Astrocyte of the cerebellum (primary cell): ENCODE measurements at regions not wholly inside any gene's neighbourhood (a gene's known extent, or its start where the extent isn't known, plus 50 kb on each side); places are given as distances from the start of the nearest gene placed in this dataset.

Experiments used
- DNase-seq: peaks from one replicate; pipeline ENCODE4 v3.0.0-alpha.2; 2011; ENCODE audit warnings: low read depth
- H3K4me3 ChIP-seq: 2 replicates; pipeline ENCODE4 v1.5.1; 2011; ENCODE audit warnings: mild to moderate bottlenecking, low read depth, low read length, moderate library complexity
- in situ Hi-C: cut with HindIII; loops from 2 replicates; pipeline ENCODE4 v1.10.0; 2017; ENCODE audit warnings: low sequenced_read_pairs
- TF ChIP-seq, protein P1 (sequence below): IDR thresholded peaks from 2 replicates; pipeline ENCODE4 v1.5.1; 2012; ENCODE audit warnings: low read length, low read depth, moderate library complexity, mild to moderate bottlenecking; ENCODE audit errors: missing control alignments

DNA sequence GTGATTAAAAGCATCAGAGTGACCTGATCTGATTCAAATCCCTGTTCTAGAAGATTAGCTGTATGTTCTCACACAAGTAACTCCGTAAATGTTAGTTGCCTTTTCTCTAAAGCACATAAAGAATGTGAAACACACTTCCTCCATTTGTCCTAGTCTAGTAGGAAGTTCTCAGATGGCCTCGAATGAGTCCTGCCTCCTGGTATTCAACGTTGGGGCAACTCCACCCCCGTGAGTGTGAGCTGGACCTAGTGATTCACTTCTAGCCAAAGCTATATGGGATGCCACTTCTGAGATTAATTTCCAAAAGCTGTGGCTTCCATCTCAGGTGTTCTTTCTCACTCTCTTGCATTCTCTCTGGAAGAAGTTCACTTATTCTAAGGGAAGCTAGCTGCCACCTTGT is 267.6 kb downstream of the GPATCH2 start:
- TF ChIP-seq, protein P1, sequence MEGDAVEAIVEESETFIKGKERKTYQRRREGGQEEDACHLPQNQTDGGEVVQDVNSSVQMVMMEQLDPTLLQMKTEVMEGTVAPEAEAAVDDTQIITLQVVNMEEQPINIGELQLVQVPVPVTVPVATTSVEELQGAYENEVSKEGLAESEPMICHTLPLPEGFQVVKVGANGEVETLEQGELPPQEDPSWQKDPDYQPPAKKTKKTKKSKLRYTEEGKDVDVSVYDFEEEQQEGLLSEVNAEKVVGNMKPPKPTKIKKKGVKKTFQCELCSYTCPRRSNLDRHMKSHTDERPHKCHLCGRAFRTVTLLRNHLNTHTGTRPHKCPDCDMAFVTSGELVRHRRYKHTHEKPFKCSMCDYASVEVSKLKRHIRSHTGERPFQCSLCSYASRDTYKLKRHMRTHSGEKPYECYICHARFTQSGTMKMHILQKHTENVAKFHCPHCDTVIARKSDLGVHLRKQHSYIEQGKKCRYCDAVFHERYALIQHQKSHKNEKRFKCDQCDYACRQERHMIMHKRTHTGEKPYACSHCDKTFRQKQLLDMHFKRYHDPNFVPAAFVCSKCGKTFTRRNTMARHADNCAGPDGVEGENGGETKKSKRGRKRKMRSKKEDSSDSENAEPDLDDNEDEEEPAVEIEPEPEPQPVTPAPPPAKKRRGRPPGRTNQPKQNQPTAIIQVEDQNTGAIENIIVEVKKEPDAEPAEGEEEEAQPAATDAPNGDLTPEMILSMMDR, result no peak
- no peak overlapping the region for H3K4me3 ChIP-seq
- DNase-seq, result no peak
- in situ Hi-C loops, result no loop called here

GRCh38 chr1:217360510-217360909 is 270.4 kb downstream of the GPATCH2 start:
- in situ Hi-C loops, result no loop called here
- no peak for DNase-seq
- TF ChIP-seq, protein P1, result no peak
- no peak overlapping the region for H3K4me3 ChIP-seq

- TF ChIP-seq, protein P1, result no peak
- H3K4me3 ChIP-seq, result no peak overlapping the region
- DNase-seq, result no peak
- in situ Hi-C loops, result no loop called here
Observed at GRCh38 chr1:217354895-217355294, 276.0 kb downstream of the GPATCH2 start.

DNA sequence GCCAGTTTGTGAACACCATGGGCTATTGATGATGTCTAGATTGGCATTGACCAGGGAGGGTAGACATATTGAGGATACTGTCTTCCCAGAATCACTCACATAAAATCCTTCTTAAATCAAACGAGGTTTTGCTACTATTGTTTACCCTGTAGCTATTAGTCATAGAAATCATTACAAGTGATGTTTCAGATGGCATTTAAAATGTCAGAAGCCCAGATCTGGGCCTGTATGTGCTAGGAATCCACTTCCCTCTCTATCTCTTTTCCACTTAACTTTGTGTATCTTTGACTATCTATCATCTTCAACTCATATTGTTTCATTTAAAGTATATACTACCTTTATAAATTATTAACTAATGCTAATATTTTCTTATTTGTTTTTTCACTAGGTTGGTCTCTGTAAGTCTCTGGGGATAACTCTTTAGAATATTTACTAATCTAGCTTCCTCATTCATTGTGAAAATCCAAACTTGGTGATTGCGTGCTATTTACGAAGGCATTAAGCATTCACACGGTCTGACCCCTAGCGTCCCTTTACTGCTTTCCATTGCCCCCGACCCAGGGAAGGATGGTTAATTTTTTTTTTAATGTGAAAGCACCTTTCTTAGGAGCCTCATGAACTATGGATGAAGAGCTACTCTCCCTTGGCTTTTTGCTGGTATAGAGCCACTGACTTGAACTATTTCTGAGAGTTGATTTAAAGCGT is 281.8 kb downstream of the GPATCH2 start:
- in situ Hi-C loops, result no loop called here
- no peak overlapping the region for H3K4me3 ChIP-seq
- TF ChIP-seq, protein P1, result no peak
- no peak for DNase-seq

DNA sequence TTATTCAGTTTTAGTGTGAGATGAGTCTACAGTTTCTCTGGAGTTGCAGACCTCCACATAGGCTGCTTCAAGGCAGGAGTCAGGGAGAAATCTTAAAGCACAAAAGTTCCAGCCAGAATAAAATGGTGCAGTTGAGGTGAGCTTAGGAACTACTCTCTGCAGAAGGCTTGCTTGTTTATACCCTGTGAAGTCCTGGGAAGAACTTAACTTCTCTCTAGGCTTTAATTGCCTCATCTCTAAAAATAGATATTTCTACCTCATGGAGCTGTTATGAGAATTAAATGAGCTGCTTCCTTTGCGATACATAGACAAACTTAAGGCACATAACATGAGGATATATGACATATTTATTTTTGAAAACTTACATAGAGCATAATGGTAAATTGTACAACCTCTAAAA is 286.2 kb downstream of the GPATCH2 start:
- TF ChIP-seq, protein P1, result no peak
- in situ Hi-C loops, result no loop called here
- H3K4me3 ChIP-seq, result no peak overlapping the region
- no peak for DNase-seq

- TF ChIP-seq, protein P1, result no peak
- H3K4me3 ChIP-seq, result no peak overlapping the region
- in situ Hi-C loops, result no loop called here
- no peak for DNase-seq
Observed at GRCh38 chr1:217343907-217344306, 287.0 kb downstream of the GPATCH2 start.

DNA sequence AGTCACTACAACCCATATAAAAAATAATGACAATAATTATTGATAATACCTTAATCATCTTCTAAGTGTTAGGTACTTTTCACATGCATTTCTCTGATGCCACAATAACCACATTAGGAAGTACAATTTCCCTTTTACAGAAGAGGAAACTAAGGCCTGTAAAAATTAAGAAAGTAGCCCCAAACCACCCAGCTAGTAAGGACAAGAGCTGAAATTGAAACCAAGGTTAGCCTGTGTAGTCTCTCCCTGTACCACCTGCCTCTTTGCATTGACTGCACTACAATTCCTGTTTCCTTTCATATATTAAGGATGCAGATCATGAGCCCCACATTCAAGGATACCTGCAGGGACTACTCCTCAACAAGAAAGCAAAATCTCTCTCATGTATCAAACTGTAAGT is 288.8 kb downstream of the GPATCH2 start:
- in situ Hi-C loops, result no loop called here
- DNase-seq, result no peak
- TF ChIP-seq, protein P1, result no peak
- no peak overlapping the region for H3K4me3 ChIP-seq
